Type B pancreatic cell (in vitro differentiated cells): ENCODE measurements at regions not wholly inside any gene's neighbourhood (a gene's known extent, or its start where the extent isn't known, plus 50 kb on each side); places are given as distances from the start of the nearest gene placed in this dataset.
"Not testable (repeated sequence)": the region's sequence is repeated elsewhere in the genome, so short reads cannot be mapped to it uniquely, and the experiment has no call there.

ENCODE experiments used
- DNase-seq: peaks from one replicate; pipeline ENCODE4 v3.0.0; 2021; ENCODE audit warnings: mixed read lengths; ENCODE audit not compliant: unreplicated experiment; ENCODE audit errors: extremely low spot score
- H3K27ac Mint-ChIP-seq: 2 replicates; pipeline ENCODE4 v1.8.0; 2021; ENCODE audit warnings: mild to moderate bottlenecking, mixed read lengths
- H3K27me3 Mint-ChIP-seq: 2 replicates; pipeline ENCODE4 v1.8.0; 2021; ENCODE audit warnings: mixed read lengths
- H3K36me3 Mint-ChIP-seq: 2 replicates; pipeline ENCODE4 v1.8.0; 2021; ENCODE audit warnings: mixed read lengths
- H3K4me1 Mint-ChIP-seq: one replicate; pipeline ENCODE4 v1.8.0; 2021; ENCODE audit warnings: mixed read lengths; ENCODE audit not compliant: unreplicated experiment
- H3K4me3 Mint-ChIP-seq: 2 replicates; pipeline ENCODE4 v1.8.0; 2021; ENCODE audit warnings: mild to moderate bottlenecking, mixed read lengths
- H3K9me3 Mint-ChIP-seq: 2 replicates; pipeline ENCODE4 v1.8.0; 2021; ENCODE audit warnings: mixed read lengths
- TF ChIP-seq, protein P1 (sequence below): fragments of 200-600 bp; sonication (generic); conservative IDR thresholded peaks from 2 replicates; pipeline ENCODE4 v1.5.0; 2021; ENCODE audit warnings: antibody characterized with exemption, mild to moderate bottlenecking

DNA sequence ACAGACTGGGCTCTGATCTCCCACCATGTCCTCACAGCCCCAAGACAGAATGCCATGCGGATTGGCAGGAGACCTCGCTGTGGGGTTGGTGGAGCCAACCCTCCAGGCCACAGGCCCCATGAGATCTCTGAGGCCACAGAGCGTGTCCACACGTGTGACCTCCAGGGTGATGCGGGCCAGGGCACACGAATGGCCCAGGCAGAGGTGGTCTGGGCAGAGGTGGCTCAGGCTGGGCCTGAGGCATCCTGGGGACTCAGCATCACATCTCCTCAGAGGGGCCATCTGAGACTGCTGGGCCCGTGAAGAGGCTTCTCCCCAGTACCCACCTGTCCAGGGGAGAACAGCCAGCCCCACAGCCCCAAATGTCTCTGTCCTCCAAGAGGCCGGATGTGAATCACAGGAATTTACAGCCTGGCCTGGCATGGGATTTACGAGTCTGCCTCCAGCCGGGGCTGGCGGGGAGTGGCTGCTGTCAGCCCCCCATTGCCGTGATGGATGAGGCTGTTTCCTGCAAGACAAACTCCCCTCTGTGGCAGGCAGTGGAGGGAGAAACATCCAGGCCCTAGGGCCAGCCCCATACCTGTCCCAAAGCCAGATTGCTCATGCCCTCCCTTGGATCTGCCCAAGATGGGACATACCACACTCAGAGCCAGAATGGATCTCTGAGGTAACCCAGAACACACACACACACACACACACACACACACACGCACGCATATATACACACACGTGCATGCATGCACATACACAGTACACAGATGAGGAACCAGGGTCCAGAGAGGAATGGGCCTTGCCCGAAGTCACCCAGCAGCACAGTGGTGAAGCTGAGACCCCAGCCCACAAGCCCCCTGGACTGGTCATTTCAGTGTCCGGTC, 208.3 kb downstream of the TBC1D2B start:
- H3K4me1 Mint-ChIP-seq = peaks cover 13% of the 10 kb centered on the region

DNA sequence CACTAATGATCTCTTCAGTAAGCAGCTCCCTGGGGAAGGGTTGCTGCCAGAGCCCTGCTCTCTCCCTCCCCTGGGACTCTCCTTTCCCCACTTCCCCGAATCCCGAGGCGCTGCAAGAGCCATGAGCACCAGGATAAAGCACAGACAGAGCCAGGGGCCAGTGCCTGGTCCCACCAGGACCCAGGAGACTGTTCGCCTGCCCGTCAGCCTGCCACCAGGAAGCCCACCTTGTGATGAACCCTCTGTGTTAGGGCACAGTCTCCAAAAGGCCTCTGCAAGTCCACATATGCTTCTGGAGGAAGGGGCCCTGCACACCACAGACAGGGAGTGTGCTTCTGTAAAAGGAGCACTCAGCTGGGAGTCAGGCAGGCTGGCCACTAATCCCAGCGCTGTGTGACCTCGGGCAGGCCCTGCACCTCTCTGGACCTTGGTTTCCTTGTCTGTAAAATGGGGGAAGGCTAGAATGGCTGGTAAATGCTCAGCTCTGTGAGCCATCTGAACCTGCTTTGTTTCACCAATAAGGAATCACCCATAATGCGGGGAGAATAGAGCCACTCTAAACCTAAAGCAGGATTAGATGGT, 209.4 kb downstream of the TBC1D2B start:
- not testable (repeated sequence) for DNase-seq, H3K9me3 Mint-ChIP-seq, H3K4me3 Mint-ChIP-seq, H3K27ac Mint-ChIP-seq, H3K27me3 Mint-ChIP-seq, H3K36me3 Mint-ChIP-seq
- H3K4me1 Mint-ChIP-seq = peaks cover 23% of the 10 kb centered on the region

More for the DNA sequence above, 208.3 kb downstream of the TBC1D2B start:
- Mint-ChIP-seq H3K4me3 (no peak overlapping the region), H3K9me3 (no peaks in the 10 kb centered on the region), H3K27ac (no peak overlapping the region), H3K36me3 (no peaks in the 10 kb centered on the region), H3K27me3 (no peaks in the 10 kb centered on the region)
- DNase-seq = no peak
- TF ChIP-seq, protein P1, sequence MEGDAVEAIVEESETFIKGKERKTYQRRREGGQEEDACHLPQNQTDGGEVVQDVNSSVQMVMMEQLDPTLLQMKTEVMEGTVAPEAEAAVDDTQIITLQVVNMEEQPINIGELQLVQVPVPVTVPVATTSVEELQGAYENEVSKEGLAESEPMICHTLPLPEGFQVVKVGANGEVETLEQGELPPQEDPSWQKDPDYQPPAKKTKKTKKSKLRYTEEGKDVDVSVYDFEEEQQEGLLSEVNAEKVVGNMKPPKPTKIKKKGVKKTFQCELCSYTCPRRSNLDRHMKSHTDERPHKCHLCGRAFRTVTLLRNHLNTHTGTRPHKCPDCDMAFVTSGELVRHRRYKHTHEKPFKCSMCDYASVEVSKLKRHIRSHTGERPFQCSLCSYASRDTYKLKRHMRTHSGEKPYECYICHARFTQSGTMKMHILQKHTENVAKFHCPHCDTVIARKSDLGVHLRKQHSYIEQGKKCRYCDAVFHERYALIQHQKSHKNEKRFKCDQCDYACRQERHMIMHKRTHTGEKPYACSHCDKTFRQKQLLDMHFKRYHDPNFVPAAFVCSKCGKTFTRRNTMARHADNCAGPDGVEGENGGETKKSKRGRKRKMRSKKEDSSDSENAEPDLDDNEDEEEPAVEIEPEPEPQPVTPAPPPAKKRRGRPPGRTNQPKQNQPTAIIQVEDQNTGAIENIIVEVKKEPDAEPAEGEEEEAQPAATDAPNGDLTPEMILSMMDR = no peak

DNA sequence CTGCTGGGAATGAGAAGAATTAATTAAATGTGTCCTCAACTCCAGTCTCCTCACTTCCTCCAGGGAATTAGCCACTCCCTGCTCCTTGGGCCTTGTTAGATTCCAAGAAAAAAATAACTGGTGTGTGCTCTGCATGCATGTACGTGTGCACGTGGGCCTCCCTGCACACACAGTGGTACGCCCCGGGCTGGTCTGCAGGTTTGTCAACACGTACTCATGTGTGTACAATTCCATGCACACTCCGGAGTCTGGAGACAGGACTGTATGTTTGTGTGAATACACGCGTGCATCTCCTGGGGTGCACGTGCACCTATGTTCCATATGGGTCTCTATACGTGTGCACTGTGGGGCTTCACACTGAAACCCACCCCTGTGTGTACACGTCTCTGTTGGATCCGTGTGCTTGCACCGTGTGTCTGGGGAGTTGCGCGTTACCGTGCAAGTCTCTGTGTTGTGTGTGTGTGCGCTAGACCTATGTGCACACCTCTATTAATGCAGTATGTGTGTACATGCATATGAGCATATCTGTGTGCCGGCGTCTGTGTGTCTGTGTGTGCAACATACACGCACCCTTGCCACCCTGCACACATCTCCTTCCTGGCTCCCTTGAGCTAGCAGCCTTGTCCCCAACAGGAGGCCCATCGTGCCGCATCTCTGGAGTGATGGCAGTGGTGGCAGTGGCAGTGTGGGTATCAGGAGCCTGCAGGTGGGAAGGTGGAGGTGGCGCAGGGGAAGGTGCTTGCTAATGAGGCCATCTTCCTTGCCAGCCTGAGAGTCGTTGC, 210.1 kb downstream of the TBC1D2B start:
- TF ChIP-seq, protein P1 = no peak
- H3K36me3 Mint-ChIP-seq = no peaks in the 10 kb centered on the region
- H3K4me1 Mint-ChIP-seq = peaks cover 25% of the 10 kb centered on the region
- no peak overlapping the region for H3K4me3 Mint-ChIP-seq
- DNase-seq = no peak
- no peaks in the 10 kb centered on the region for H3K9me3 Mint-ChIP-seq
- H3K27ac Mint-ChIP-seq = no peak overlapping the region
- H3K27me3 Mint-ChIP-seq = no peaks in the 10 kb centered on the region

DNA sequence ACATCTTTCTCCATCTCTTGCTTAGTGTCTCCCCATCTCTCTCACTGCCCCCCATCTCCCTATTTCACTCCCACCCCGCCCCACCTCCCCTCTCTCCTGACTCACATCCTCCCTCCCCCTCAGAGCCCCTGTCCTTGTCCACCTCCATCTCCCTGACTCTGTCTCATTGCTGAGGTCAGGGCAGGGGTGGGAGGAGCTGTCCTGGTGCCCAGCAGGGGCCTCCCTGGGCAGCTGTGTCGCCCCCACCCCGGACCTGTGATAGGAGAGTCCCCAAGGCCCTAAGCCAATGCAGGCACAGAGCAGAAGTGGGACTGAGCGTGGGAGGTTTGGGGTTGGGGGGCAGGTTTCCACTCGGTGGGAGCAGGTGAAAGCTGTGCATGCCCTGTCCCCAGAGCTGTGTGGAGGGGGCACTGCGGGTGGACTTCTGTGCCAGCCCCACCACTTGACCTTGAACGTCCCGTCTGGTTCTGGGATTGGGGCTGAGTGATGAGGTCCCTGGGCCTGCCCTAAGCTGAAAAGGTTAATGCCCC, 210.8 kb downstream of the TBC1D2B start:
- H3K9me3 Mint-ChIP-seq = no peaks in the 10 kb centered on the region
- TF ChIP-seq, protein P1 = no peak
- H3K4me3 Mint-ChIP-seq = no peak overlapping the region
- H3K36me3 Mint-ChIP-seq = no peaks in the 10 kb centered on the region
- no peaks in the 10 kb centered on the region for H3K27me3 Mint-ChIP-seq
- H3K4me1 Mint-ChIP-seq = peaks cover 25% of the 10 kb centered on the region
- DNase-seq = no peak
- H3K27ac Mint-ChIP-seq = no peak overlapping the region

DNA sequence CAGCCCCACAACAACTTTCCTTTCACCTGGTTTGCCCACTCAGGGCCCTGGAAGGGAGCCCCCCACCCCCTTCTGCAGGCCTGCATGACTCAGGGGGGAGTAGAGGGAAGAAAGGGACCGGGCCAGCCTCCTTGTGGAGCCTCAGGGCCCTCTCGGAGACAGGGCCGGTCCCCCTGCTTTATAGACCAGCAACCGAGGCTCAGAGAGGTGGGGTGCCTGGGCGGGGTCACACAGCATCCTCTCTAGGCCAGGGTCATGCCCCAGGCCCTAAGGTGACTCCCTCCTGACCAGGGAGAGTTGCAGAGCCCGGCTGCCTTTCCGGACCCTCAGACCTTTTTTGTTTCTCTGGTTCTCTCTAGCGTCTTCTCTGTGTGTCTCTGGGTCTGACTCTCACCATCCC, 211.3 kb downstream of the TBC1D2B start:
- H3K4me3 Mint-ChIP-seq = no peak overlapping the region
- TF ChIP-seq, protein P1 = no peak
- no peaks in the 10 kb centered on the region for H3K36me3 Mint-ChIP-seq
- no peaks in the 10 kb centered on the region for H3K27me3 Mint-ChIP-seq
- peaks cover 25% of the 10 kb centered on the region for H3K4me1 Mint-ChIP-seq
- no peak for DNase-seq
- H3K27ac Mint-ChIP-seq = no peak overlapping the region
- H3K9me3 Mint-ChIP-seq = no peaks in the 10 kb centered on the region
